CD4-positive, alpha-beta T cell treated with Interleukin-6 at 100 ng/mL for 8 hours (primary cell): ENCODE measurements at regions not wholly inside any gene's neighbourhood (a gene's known extent, or its start where the extent isn't known, plus 50 kb on each side); places are given as distances from the start of the nearest gene placed in this dataset.
"Not testable (repeated sequence)": the region's sequence is repeated elsewhere in the genome, so short reads cannot be mapped to it uniquely, and the experiment has no call there.

Experiments
- DNase-seq: peaks from one replicate; pipeline ENCODE4 v3.0.0-alpha.2; 2020; ENCODE audit warnings: mixed read lengths, low spot score

GRCh38 chr10:85333594-85333993, 1005.2 kb downstream of the CCSER2 start:
- DNase-seq, result no peak

- DNase-seq, result no peak
Measured at GRCh38 chr10:85362401-85362800, 1004.2 kb downstream of the GRID1 start.

GRCh38 chr10:85377029-85377806, 989.4 kb downstream of the GRID1 start:
- no peak for DNase-seq

GRCh38 chr10:85379338-85379737, 987.3 kb downstream of the GRID1 start:
- DNase-seq, result no peak

GRCh38 chr10:85400981-85401695, 965.5 kb downstream of the GRID1 start:
- no peak for DNase-seq

GRCh38 chr10:85402541-85402940, 964.1 kb downstream of the GRID1 start:
- no peak for DNase-seq

- no peak for DNase-seq
Measured at GRCh38 chr10:85407088-85407487, 959.5 kb downstream of the GRID1 start.

- DNase-seq, result no peak
Measured at GRCh38 chr10:85408388-85408787, 958.2 kb downstream of the GRID1 start.

- DNase-seq, result not testable (repeated sequence)
Measured at GRCh38 chr10:85410586-85410985, 956.0 kb downstream of the GRID1 start.

- DNase-seq, result no peak
Measured at GRCh38 chr10:85413570-85413969, 953.0 kb downstream of the GRID1 start.

GRCh38 chr10:85420501-85421191, 945.9 kb downstream of the GRID1 start:
- no peak for DNase-seq

GRCh38 chr10:85421421-85421820, 945.2 kb downstream of the GRID1 start:
- no peak for DNase-seq

- DNase-seq, result no peak
Measured at GRCh38 chr10:85429126-85429525, 937.5 kb downstream of the GRID1 start.

- no peak for DNase-seq
Measured at GRCh38 chr10:85430991-85431390, 935.6 kb downstream of the GRID1 start.

- no peak for DNase-seq
Measured at GRCh38 chr10:85433248-85433647, 933.3 kb downstream of the GRID1 start.

GRCh38 chr10:85444868-85445267, 921.7 kb downstream of the GRID1 start:
- DNase-seq, result no peak

- DNase-seq, result no peak
Measured at GRCh38 chr10:85445702-85446101, 920.9 kb downstream of the GRID1 start.

GRCh38 chr10:85446827-85447226, 919.8 kb downstream of the GRID1 start:
- no peak for DNase-seq

GRCh38 chr10:85447690-85448089, 918.9 kb downstream of the GRID1 start:
- DNase-seq, result no peak

- DNase-seq, result no peak
Measured at GRCh38 chr10:85448716-85449115, 917.9 kb downstream of the GRID1 start.

- no peak for DNase-seq
Measured at GRCh38 chr10:85454386-85454785, 912.2 kb downstream of the GRID1 start.

- no peak for DNase-seq
Measured at GRCh38 chr10:85457191-85457590, 909.4 kb downstream of the GRID1 start.

GRCh38 chr10:85458324-85458723, 908.3 kb downstream of the GRID1 start:
- DNase-seq, result no peak
